ENCODE measurements at regions not wholly inside any gene's neighbourhood (a gene's known extent, or its start where the extent isn't known, plus 50 kb on each side); places are given as distances from the start of the nearest gene placed in this dataset.

DNA sequence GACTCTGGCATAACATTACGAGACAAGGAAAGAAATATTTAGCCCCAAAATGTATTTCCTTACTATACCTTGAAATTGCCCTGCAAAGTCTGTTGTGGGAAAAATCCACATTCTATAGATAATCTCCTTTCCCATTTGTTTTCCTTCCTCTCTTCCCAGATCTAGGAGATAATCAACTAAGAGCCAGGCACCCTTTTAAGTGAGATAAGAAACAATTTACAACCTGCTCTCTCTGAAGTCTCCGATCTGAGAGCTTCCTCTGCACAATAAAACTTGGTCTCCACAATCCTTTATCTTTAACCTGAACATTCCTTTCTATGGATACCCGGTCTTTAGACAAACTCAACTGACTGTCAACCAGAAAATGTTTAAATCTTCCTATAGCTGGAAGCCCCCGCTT is 1160.7 kb upstream of the NRXN1 start:
- TF ChIP-seq, protein P1, sequence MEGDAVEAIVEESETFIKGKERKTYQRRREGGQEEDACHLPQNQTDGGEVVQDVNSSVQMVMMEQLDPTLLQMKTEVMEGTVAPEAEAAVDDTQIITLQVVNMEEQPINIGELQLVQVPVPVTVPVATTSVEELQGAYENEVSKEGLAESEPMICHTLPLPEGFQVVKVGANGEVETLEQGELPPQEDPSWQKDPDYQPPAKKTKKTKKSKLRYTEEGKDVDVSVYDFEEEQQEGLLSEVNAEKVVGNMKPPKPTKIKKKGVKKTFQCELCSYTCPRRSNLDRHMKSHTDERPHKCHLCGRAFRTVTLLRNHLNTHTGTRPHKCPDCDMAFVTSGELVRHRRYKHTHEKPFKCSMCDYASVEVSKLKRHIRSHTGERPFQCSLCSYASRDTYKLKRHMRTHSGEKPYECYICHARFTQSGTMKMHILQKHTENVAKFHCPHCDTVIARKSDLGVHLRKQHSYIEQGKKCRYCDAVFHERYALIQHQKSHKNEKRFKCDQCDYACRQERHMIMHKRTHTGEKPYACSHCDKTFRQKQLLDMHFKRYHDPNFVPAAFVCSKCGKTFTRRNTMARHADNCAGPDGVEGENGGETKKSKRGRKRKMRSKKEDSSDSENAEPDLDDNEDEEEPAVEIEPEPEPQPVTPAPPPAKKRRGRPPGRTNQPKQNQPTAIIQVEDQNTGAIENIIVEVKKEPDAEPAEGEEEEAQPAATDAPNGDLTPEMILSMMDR (optimal IDR thresholded peaks at IDR 0.05 in 1 of 3, IDR thresholded peaks at IDR 0.05 in 1 of 3, conservative IDR thresholded peaks at IDR 0.05 in 1 of 3; ENCODE audit: extremely low read depth in 1 of 3, insufficient read depth in 2 of 3, low read length in 3 of 3): no peak
- no peak for TF ChIP-seq EZH2 (IDR thresholded peaks at IDR 0.05; ENCODE audit: low read length)
